ENCODE measurements at regions not wholly inside any gene's neighbourhood (a gene's known extent, or its start where the extent isn't known, plus 50 kb on each side); places are given as distances from the start of the nearest gene placed in this dataset.

GRCh38 chr20:7710440-7710839 lies 229.8 kb downstream of the HAO1 start:
- Histone ChIP-seq H3K4me1 (ENCODE audit: low read depth) (no peaks in the 10 kb centered on the region), H3K36me3 (ENCODE audit: low read depth) (no peaks in the 10 kb centered on the region), H3K4me3 (no peak overlapping the region), H3K9me3 (no peaks in the 10 kb centered on the region)
- intact Hi-C loops (cut with DNase I, micrococcal nuclease), result no loop called here
- no peak for DNase-seq
- no peak for TF ChIP-seq CTCF (IDR thresholded peaks at IDR 0.05)
- no peak for ATAC-seq

GRCh38 chr20:7712661-7713060 lies 227.6 kb downstream of the HAO1 start:
- ATAC-seq, result no peak
- no peak for DNase-seq
- H3K36me3 ChIP-seq (ENCODE audit: low read depth), result no peaks in the 10 kb centered on the region
- H3K4me3 ChIP-seq, result no peak overlapping the region
- no peak for TF ChIP-seq CTCF (IDR thresholded peaks at IDR 0.05)
- H3K4me1 ChIP-seq (ENCODE audit: low read depth), result no peaks in the 10 kb centered on the region
- no peaks in the 10 kb centered on the region for H3K9me3 ChIP-seq
- intact Hi-C loops (cut with DNase I, micrococcal nuclease), result no loop called here

GRCh38 chr20:7714549-7714948 lies 225.7 kb downstream of the HAO1 start:
- ATAC-seq (no peak), DNase-seq (no peak)
- Histone ChIP-seq H3K4me1 (ENCODE audit: low read depth) (no peaks in the 10 kb centered on the region), H3K4me3 (no peak overlapping the region), H3K36me3 (ENCODE audit: low read depth) (no peaks in the 10 kb centered on the region), H3K9me3 (no peaks in the 10 kb centered on the region)
- intact Hi-C loops (cut with DNase I, micrococcal nuclease), result no loop called here
- TF ChIP-seq CTCF (IDR thresholded peaks at IDR 0.05), result no peak

- TF ChIP-seq CTCF (IDR thresholded peaks at IDR 0.05), result no peak
- Histone ChIP-seq H3K9me3 (no peaks in the 10 kb centered on the region), H3K4me1 (ENCODE audit: low read depth) (no peaks in the 10 kb centered on the region), H3K4me3 (no peak overlapping the region), H3K36me3 (ENCODE audit: low read depth) (no peaks in the 10 kb centered on the region)
- intact Hi-C loops (cut with DNase I, micrococcal nuclease), result no loop called here
- DNase-seq (no peak), ATAC-seq (no peak)
Observed at GRCh38 chr20:7716286-7716972, 223.8 kb downstream of the HAO1 start.

DNA sequence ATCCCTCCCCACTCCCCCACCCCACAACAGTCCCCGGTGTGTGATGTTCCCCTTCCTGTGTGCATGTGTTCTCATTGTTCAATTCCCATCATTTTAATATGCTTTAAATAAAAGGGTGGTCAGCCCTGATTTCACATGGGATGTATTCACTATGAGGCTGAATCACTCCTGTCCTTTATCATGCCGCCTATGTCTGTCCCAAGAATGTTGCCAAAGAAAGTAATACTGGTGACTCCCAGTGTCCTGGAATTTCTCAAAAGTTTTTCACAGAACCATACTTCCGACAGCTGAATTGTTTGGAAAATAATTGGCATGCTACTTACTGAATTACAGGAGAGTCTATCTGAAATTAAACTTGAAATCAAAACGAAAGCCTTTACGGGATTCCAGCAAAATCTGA lies 217.7 kb downstream of the HAO1 start:
- TF ChIP-seq CTCF (IDR thresholded peaks at IDR 0.05), result no peak
- intact Hi-C loops (cut with DNase I, micrococcal nuclease), result no loop called here
- H3K36me3 ChIP-seq (ENCODE audit: low read depth), result no peaks in the 10 kb centered on the region
- no peaks in the 10 kb centered on the region for H3K4me1 ChIP-seq (ENCODE audit: low read depth)
- DNase-seq (no peak), ATAC-seq (no peak)
- H3K9me3 ChIP-seq, result no peaks in the 10 kb centered on the region
- H3K4me3 ChIP-seq, result no peak overlapping the region

- no peaks in the 10 kb centered on the region for H3K36me3 ChIP-seq (ENCODE audit: low read depth)
- no peaks in the 10 kb centered on the region for H3K9me3 ChIP-seq
- TF ChIP-seq CTCF (IDR thresholded peaks at IDR 0.05), result no peak
- no peak overlapping the region for H3K4me3 ChIP-seq
- intact Hi-C loops (cut with DNase I, micrococcal nuclease), result no loop called here
- ATAC-seq (no peak), DNase-seq (no peak)
- H3K4me1 ChIP-seq (ENCODE audit: low read depth), result no peaks in the 10 kb centered on the region
Observed at GRCh38 chr20:7723284-7723683, 217.0 kb downstream of the HAO1 start.
